GM12878 (cell line): ENCODE measurements at regions not wholly inside any gene's neighbourhood (a gene's known extent, or its start where the extent isn't known, plus 50 kb on each side); places are given as distances from the start of the nearest gene placed in this dataset.

ENCODE experiments used
- ATAC-seq: fragments of 200-7000 bp; cut with Tn5 transposase; 3 replicates; pipeline ENCODE4 v1.9.1; 2020; ENCODE audit warnings: mild to moderate bottlenecking, moderate library complexity
- BruUV-seq: library from RNA; stranded (reverse); fragments of 400-500 nt; replicated peaks from 2 replicates; lab custom pipeline; 2021; lab: Mats Ljungman, UMichigan
- CTCF ChIA-PET: fragments of 300-600 bp; sonication (Branson Sonifier 250); formaldehyde crosslinking; extraction: SDS; loops from one replicate; lab custom pipeline; 2021; ENCODE audit warnings: inconsistent platforms; lab: Yijun Ruan, JAX
- POLR2A ChIA-PET: fragments of 350-600 bp; formaldehyde crosslinking; extraction: SDS; loops from one replicate; lab custom pipeline; 2021; ENCODE audit warnings: inconsistent platforms; lab: Charles Lee
- RAD21 ChIA-PET: fragments of 300-600 bp; sonication (Branson Sonifier 250); formaldehyde crosslinking; loops from one replicate; lab custom pipeline; 2023; ENCODE audit warnings: antibody characterized with exemption; ENCODE audit not compliant: unreplicated experiment; lab: Charles Lee
- SMC1A ChIA-PET: fragments of 300-600 bp; sonication (Branson Sonifier 250); formaldehyde crosslinking; loops from one replicate; lab custom pipeline; 2023; ENCODE audit not compliant: unreplicated experiment, uncharacterized antibody; lab: Charles Lee
- DNase-seq: peaks from one replicate; pipeline ENCODE4 v3.0.0-alpha.2; 2011; ENCODE audit warnings: low read depth, low spot score
- FAIRE-seq: peaks from 3 replicates; lab custom pipeline; 2011; peaks lifted over from hg19 to GRCh38; lab: Jason Lieb, UNC
- H2AFZ ChIP-seq: 2 replicates; pipeline ENCODE4 v1.6.0; 2011; ENCODE audit warnings: low read depth, low read length, control low read depth; ENCODE audit not compliant: control insufficient read depth
- H3K27ac ChIP-seq: 2 replicates; pipeline ENCODE4 v1.5.1; 2011; ENCODE audit warnings: control low read depth; ENCODE audit not compliant: control insufficient read depth, insufficient read depth
- H3K27me3 ChIP-seq, 2 experiments: replicated peaks in 1 of 2; 2 replicates each; pipeline versions ENCODE4 v1.6.0 to v1.6.1; 2011; ENCODE audit warnings: low read length in 1 of 2; ENCODE audit not compliant: control insufficient read depth in 2 of 2, insufficient read depth in 2 of 2
- H3K36me3 ChIP-seq, 2 experiments: 2 replicates each; pipeline ENCODE4 v1.5.1; 2011; ENCODE audit warnings: low read length in 1 of 2; ENCODE audit not compliant: control insufficient read depth in 2 of 2, insufficient read depth in 2 of 2
- H3K4me1 ChIP-seq: 2 replicates; pipeline ENCODE4 v1.6.1; 2011; ENCODE audit warnings: mild to moderate bottlenecking, low read length, moderate library complexity, mixed read lengths; ENCODE audit not compliant: control insufficient read depth, insufficient read depth
- H3K4me2 ChIP-seq: 2 replicates; pipeline ENCODE4 v1.6.0; 2011; ENCODE audit warnings: control low read depth; ENCODE audit not compliant: control insufficient read depth, insufficient read depth
- H3K4me3 ChIP-seq: fragments of 200-600 bp; sonication (generic); 2 replicates; pipeline ENCODE4 v1.5.1; 2016
- H3K79me2 ChIP-seq: 2 replicates; pipeline ENCODE4 v1.6.0; 2011; ENCODE audit warnings: low read length; ENCODE audit not compliant: control insufficient read depth, insufficient read depth
- H3K9ac ChIP-seq: 2 replicates; pipeline ENCODE4 v1.8.0; 2011; ENCODE audit warnings: low read length, control low read depth, mixed read lengths; ENCODE audit not compliant: control insufficient read depth, insufficient read depth
- H3K9me3 ChIP-seq: replicated peaks from 3 replicates; pipeline ENCODE4 v1.5.1; 2011; ENCODE audit warnings: mild to moderate bottlenecking, low read length; ENCODE audit not compliant: control insufficient read depth, insufficient read depth
- H4K20me1 ChIP-seq: 2 replicates; pipeline ENCODE4 v1.6.0; 2011; ENCODE audit not compliant: control insufficient read depth, insufficient read depth
- BRCA1 ChIP-seq: IDR thresholded peaks from 2 replicates; pipeline ENCODE4 v1.6.1; 2011; ENCODE audit warnings: low read depth, low read length, improper control_type of control experiment
- CREM ChIP-seq: IDR thresholded peaks from 2 replicates; pipeline ENCODE4 v1.6.1; 2014; ENCODE audit warnings: antibody characterized with exemption, low read depth
- PML ChIP-seq: IDR thresholded peaks from 2 replicates; pipeline ENCODE4 v1.6.1; 2012; ENCODE audit warnings: low read length, inconsistent platforms
- RAD51 ChIP-seq: fragments of 450-650 bp; IDR thresholded peaks from 2 replicates; pipeline ENCODE4 v1.6.1; 2016; ENCODE audit warnings: moderate library complexity, mild to moderate bottlenecking, inconsistent platforms
- RUNX3 ChIP-seq: IDR thresholded peaks from 2 replicates; pipeline ENCODE4 v1.6.1; 2012; ENCODE audit warnings: low read length, inconsistent platforms
- SPI1 ChIP-seq: IDR thresholded peaks from 2 replicates; pipeline ENCODE4 v1.6.1; 2011; ENCODE audit warnings: low read depth, mild to moderate bottlenecking, low read length, moderate library complexity, borderline replicate concordance; ENCODE audit not compliant: insufficient read depth
- ZNF217 ChIP-seq: fragments of 450-650 bp; IDR thresholded peaks from 2 replicates; pipeline ENCODE4 v1.6.1; 2017; ENCODE audit warnings: antibody characterized with exemption, mild to moderate bottlenecking
- WGBS: methylation state at CpG from one replicate; pipeline ENCODE4 v1.1.6; 2016; ENCODE audit warnings: low lambda C conversion rate; ENCODE audit not compliant: insufficient replicate concordance, insufficient coverage; ENCODE audit errors: missing lambda C conversion rate; 5-methylcytosine and 5-hydroxymethylcytosine counted together
- in situ Hi-C: fragments of 300-500 bp; cut with MboI; formaldehyde crosslinking; loops from 9 replicates; pipeline ENCODE4 v1.14.3; 2018; ENCODE audit warnings: mixed read lengths
- intact Hi-C: fragments of 100-400 bp; cut with micrococcal nuclease; formaldehyde crosslinking; loops from one replicate; pipeline ENCODE4 v1.14.2; 2022; ENCODE audit not compliant: unreplicated experiment
- TF ChIP-seq, protein P1 (sequence below): fragments of 450-650 bp; IDR thresholded peaks from 2 replicates; pipeline ENCODE4 v1.6.1; 2017; ENCODE audit warnings: mild to moderate bottlenecking, moderate library complexity

DNA sequence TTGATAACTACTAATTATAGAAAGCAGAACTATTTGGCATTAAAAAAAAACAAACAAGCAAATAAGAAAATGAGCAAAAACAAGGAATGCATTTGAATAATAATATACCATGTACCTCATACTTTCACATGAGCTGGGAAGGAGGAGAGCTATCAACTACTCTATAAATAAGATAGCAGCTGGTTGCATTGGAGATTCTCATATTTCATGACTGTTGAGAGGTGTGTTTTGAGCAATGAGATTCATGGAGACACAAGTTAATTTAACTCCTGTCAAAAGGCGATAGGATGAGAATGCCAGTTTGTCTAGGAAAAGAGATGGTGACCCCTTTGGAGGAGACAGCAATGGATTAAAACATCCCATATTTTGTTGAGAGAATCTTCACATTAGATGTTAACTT, 348.8 kb upstream of the SPTLC3 start:
- H3K4me1 ChIP-seq: no peaks in the 10 kb centered on the region
- 0% methylated on average over 1 of the region's 1 CpG for WGBS
- no peak overlapping the region for H2AFZ ChIP-seq
- no peaks in the 10 kb centered on the region for H3K36me3 ChIP-seq
- in situ Hi-C loops: no loop called here
- intact Hi-C loops: no loop called here
- H3K4me3 ChIP-seq: no peak overlapping the region
- H3K9ac ChIP-seq: no peak overlapping the region
- DNase-seq (no peak), ATAC-seq (no peak), FAIRE-seq (no peak)
- ChIA-PET SMC1A (no interaction called here), CTCF (no interaction called here), RAD21 (no interaction called here), POLR2A (no interaction called here)
- H4K20me1 ChIP-seq: no peaks in the 10 kb centered on the region
- H3K27me3 ChIP-seq: no peaks in the 10 kb centered on the region
- H3K4me2 ChIP-seq: no peak overlapping the region
- H3K79me2 ChIP-seq: no peaks in the 10 kb centered on the region
- H3K27ac ChIP-seq: no peak overlapping the region
- TF ChIP-seq, protein P1, sequence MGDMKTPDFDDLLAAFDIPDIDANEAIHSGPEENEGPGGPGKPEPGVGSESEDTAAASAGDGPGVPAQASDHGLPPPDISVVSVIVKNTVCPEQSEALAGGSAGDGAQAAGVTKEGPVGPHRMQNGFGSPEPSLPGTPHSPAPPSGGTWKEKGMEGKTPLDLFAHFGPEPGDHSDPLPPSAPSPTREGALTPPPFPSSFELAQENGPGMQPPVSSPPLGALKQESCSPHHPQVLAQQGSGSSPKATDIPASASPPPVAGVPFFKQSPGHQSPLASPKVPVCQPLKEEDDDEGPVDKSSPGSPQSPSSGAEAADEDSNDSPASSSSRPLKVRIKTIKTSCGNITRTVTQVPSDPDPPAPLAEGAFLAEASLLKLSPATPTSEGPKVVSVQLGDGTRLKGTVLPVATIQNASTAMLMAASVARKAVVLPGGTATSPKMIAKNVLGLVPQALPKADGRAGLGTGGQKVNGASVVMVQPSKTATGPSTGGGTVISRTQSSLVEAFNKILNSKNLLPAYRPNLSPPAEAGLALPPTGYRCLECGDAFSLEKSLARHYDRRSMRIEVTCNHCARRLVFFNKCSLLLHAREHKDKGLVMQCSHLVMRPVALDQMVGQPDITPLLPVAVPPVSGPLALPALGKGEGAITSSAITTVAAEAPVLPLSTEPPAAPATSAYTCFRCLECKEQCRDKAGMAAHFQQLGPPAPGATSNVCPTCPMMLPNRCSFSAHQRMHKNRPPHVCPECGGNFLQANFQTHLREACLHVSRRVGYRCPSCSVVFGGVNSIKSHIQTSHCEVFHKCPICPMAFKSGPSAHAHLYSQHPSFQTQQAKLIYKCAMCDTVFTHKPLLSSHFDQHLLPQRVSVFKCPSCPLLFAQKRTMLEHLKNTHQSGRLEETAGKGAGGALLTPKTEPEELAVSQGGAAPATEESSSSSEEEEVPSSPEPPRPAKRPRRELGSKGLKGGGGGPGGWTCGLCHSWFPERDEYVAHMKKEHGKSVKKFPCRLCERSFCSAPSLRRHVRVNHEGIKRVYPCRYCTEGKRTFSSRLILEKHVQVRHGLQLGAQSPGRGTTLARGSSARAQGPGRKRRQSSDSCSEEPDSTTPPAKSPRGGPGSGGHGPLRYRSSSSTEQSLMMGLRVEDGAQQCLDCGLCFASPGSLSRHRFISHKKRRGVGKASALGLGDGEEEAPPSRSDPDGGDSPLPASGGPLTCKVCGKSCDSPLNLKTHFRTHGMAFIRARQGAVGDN: no peak
- TF ChIP-seq RUNX3 (no peak), CREM (no peak), BRCA1 (no peak), SPI1 (no peak), PML (no peak), RAD51 (no peak), ZNF217 (no peak)
- TF ChIP-seq, all 136 proteins: peak for 0
- BruUV-seq: no TSS peak
- H3K9me3 ChIP-seq: no peaks in the 10 kb centered on the region
